ENCODE measurements at regions not wholly inside any gene's neighbourhood (a gene's known extent, or its start where the extent isn't known, plus 50 kb on each side); places are given as distances from the start of the nearest gene placed in this dataset.

GRCh38 chr5:90109285-90109684 lies 300.3 kb downstream of the CETN3 start:
- no peak for TF ChIP-seq CTCF (IDR thresholded peaks at IDR 0.05; ENCODE audit: poor library complexity, severe bottlenecking)
- TF ChIP-seq EZH2 (IDR thresholded peaks at IDR 0.05; ENCODE audit: borderline replicate concordance, insufficient read depth, low read length, poor library complexity, severe bottlenecking): no peak
- no peak for TF ChIP-seq RAD21 (conservative IDR thresholded peaks at IDR 0.05)

Measured in neural cell (in vitro differentiated cells).